ENCODE measurements at regions not wholly inside any gene's neighbourhood (a gene's known extent, or its start where the extent isn't known, plus 50 kb on each side); places are given as distances from the start of the nearest gene placed in this dataset.

DNA sequence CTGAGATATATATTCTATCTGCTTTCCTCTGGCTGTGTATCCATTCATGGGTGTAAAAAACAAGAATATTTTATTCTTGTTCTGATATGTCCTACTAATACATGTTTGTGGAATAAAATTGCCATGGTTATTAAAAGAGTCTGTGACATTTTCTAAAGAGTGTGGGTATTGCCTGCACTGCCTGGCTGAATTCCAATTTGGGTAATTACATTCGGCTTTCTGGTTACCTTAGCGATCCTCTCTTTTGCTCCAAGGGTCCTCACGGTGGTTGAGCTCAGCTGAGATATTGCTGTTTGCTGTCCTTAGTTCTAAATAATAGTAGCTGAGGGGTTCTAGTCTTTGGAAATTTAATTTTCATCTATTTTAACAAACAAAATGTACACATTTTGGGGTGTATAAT, 301.4 kb upstream of the DNAJC19 start:
- TF ChIP-seq, protein P1, sequence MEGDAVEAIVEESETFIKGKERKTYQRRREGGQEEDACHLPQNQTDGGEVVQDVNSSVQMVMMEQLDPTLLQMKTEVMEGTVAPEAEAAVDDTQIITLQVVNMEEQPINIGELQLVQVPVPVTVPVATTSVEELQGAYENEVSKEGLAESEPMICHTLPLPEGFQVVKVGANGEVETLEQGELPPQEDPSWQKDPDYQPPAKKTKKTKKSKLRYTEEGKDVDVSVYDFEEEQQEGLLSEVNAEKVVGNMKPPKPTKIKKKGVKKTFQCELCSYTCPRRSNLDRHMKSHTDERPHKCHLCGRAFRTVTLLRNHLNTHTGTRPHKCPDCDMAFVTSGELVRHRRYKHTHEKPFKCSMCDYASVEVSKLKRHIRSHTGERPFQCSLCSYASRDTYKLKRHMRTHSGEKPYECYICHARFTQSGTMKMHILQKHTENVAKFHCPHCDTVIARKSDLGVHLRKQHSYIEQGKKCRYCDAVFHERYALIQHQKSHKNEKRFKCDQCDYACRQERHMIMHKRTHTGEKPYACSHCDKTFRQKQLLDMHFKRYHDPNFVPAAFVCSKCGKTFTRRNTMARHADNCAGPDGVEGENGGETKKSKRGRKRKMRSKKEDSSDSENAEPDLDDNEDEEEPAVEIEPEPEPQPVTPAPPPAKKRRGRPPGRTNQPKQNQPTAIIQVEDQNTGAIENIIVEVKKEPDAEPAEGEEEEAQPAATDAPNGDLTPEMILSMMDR (IDR thresholded peaks at IDR 0.05): no peak
- no peak for TF ChIP-seq POLR2A (IDR thresholded peaks at IDR 0.05)
- TF ChIP-seq EP300 (IDR thresholded peaks at IDR 0.05): no peak

Data from tibial nerve (tissue), 4 donors.